Body of pancreas (tissue), 4 donors: ENCODE measurements at regions not wholly inside any gene's neighbourhood (a gene's known extent, or its start where the extent isn't known, plus 50 kb on each side); places are given as distances from the start of the nearest gene placed in this dataset.

Source experiments
- ATAC-seq: fragments of 150-250 bp; one replicate; pipeline ENCODE4 v1.9.1; 2016
- DNase-seq, 4 donors: peaks; one replicate each; pipeline ENCODE4 v3.0.0-alpha.2; 2019
- H3K27ac ChIP-seq, 4 donors: fragments of 200-600 bp; sonication (generic); 1 replicate in 3 of 4; 2 replicates in 1 of 4; pipeline versions ENCODE4 v1.5.1 to v1.6.1; 2016 to 2019; ENCODE audit warnings: mild to moderate bottlenecking in 1 of 4, mixed read lengths in 1 of 4, moderate library complexity in 1 of 4
- H3K27me3 ChIP-seq, 2 donors: fragments of 200-600 bp; sonication (generic); one replicate each; pipeline ENCODE4 v1.6.0; 2016; ENCODE audit warnings: mild to moderate bottlenecking in 1 of 2
- H3K36me3 ChIP-seq, 2 donors: fragments of 200-600 bp; sonication (generic); replicated peaks in 1 of 2; 2 replicates each; pipeline ENCODE4 v1.5.1; 2016; ENCODE audit warnings: low read depth in 2 of 2; ENCODE audit not compliant: insufficient read depth in 1 of 2
- H3K4me1 ChIP-seq: fragments of 200-600 bp; sonication (generic); one replicate; pipeline ENCODE4 v1.6.0; 2016
- H3K4me3 ChIP-seq, 2 donors: fragments of 200-600 bp; sonication (generic); 1 replicate in 1 of 2; 2 replicates in 1 of 2; pipeline ENCODE4 v1.5.1; 2016 to 2019
- H3K9me3 ChIP-seq, 3 donors: fragments of 200-600 bp; sonication (generic); 1 replicate in 2 of 3; 2 replicates in 1 of 3; pipeline ENCODE4 v1.5.1; 2016
- CTCF ChIP-seq, 7 experiments: fragments of 450-650 bp in 4 of 7; fragments of 200-600 bp in 3 of 7; sonication (generic) in 3 of 7; IDR thresholded peaks; one replicate each; pipeline ENCODE4 v1.5.1; 2016 to 2019; ENCODE audit warnings: antibody characterized with exemption in 7 of 7
- POLR2A ChIP-seq, 3 donors: fragments of 450-650 bp; IDR thresholded peaks; one replicate each; pipeline ENCODE4 v1.6.1; 2016; ENCODE audit warnings: antibody characterized with exemption in 3 of 3, mild to moderate bottlenecking in 2 of 3
- WGBS, 2 donors: methylation state at CpG; one replicate each; pipeline ENCODE4 v1.1.5; 2017; 5-methylcytosine and 5-hydroxymethylcytosine counted together
- intact Hi-C: fragments of 100-400 bp; cut with DNase I; formaldehyde crosslinking; loops from one replicate; pipeline ENCODE4 v1.15.1; 2023

- Histone ChIP-seq H3K9me3 (no peaks in the 10 kb centered on the region), H3K4me3 (no peak overlapping the region), H3K36me3 (no peaks in the 10 kb centered on the region), H3K27me3 (no peaks in the 10 kb centered on the region), H3K4me1 (no peaks in the 10 kb centered on the region), H3K27ac (no peak overlapping the region)
- no peak for TF ChIP-seq POLR2A (IDR thresholded peaks at IDR 0.05)
- TF ChIP-seq CTCF (IDR thresholded peaks at IDR 0.05) = no peak
- ATAC-seq (no peak), DNase-seq (no peak)
- 0 to 62% methylated on average over 1 to 5 of the region's 5 CpGs for WGBS, 2 donors
- intact Hi-C loops = no loop called here
Measured at GRCh38 chr20:57801581-57801980, 91.8 kb upstream of the PMEPA1 start.

GRCh38 chr20:57800791-57801430 is 91.1 kb upstream of the PMEPA1 start:
- Histone ChIP-seq H3K9me3 (no peaks in the 10 kb centered on the region), H3K27me3 (no peaks in the 10 kb centered on the region), H3K4me1 (no peaks in the 10 kb centered on the region), H3K27ac (no peak overlapping the region), H3K36me3 (no peaks in the 10 kb centered on the region), H3K4me3 (no peak overlapping the region)
- intact Hi-C loops = no loop called here
- DNase-seq (no peak), ATAC-seq (no peak)
- no peak for TF ChIP-seq CTCF (IDR thresholded peaks at IDR 0.05)
- TF ChIP-seq POLR2A (IDR thresholded peaks at IDR 0.05) = no peak
- WGBS, 2 donors = 81 to 87% methylated on average over 16 to 17 of the region's 17 CpGs

GRCh38 chr20:57797401-57797800 is 87.6 kb upstream of the PMEPA1 start:
- DNase-seq = no peak
- no peaks in the 10 kb centered on the region for H3K36me3 ChIP-seq
- no peaks in the 10 kb centered on the region for H3K9me3 ChIP-seq
- TF ChIP-seq CTCF (IDR thresholded peaks at IDR 0.05) (no peak), POLR2A (IDR thresholded peaks at IDR 0.05) (no peak)
- intact Hi-C loops = no loop called here
- no peak overlapping the region for H3K27ac ChIP-seq
- H3K4me1 ChIP-seq = no peaks in the 10 kb centered on the region
- no peaks in the 10 kb centered on the region for H3K27me3 ChIP-seq
- 89 to 100% methylated on average over 1 of the region's 1 CpG for whole genome bisulfite sequencing, 2 donors
- no peak overlapping the region for H3K4me3 ChIP-seq
- ATAC-seq = no peak

- Histone ChIP-seq H3K9me3 (no peaks in the 10 kb centered on the region), H3K27me3 (no peaks in the 10 kb centered on the region), H3K36me3 (no peaks in the 10 kb centered on the region), H3K4me1 (no peaks in the 10 kb centered on the region), H3K4me3 (no peak overlapping the region), H3K27ac (no peak overlapping the region)
- 78 to 81% methylated on average over 8 of the region's 8 CpGs for WGBS, 2 donors
- intact Hi-C loops = no loop called here
- DNase-seq (no peak), ATAC-seq (no peak)
- TF ChIP-seq CTCF (IDR thresholded peaks at IDR 0.05) = no peak
- TF ChIP-seq POLR2A (IDR thresholded peaks at IDR 0.05) = no peak
Measured at GRCh38 chr20:57795977-57796560, 86.3 kb upstream of the PMEPA1 start.

GRCh38 chr20:57795342-57795697 is 85.5 kb upstream of the PMEPA1 start:
- WGBS, 2 donors = 61 to 67% methylated on average over 6 of the region's 6 CpGs
- H3K27ac ChIP-seq = no peak overlapping the region
- TF ChIP-seq POLR2A (IDR thresholded peaks at IDR 0.05) (no peak), CTCF (IDR thresholded peaks at IDR 0.05) (no peak)
- intact Hi-C loops = no loop called here
- no peaks in the 10 kb centered on the region for H3K27me3 ChIP-seq
- H3K36me3 ChIP-seq = no peaks in the 10 kb centered on the region
- H3K4me1 ChIP-seq = no peaks in the 10 kb centered on the region
- H3K9me3 ChIP-seq = no peaks in the 10 kb centered on the region
- no peak for ATAC-seq
- DNase-seq = peak in 1 of 4 donors; percentile 28
- no peak overlapping the region for H3K4me3 ChIP-seq
